Urothelium cell line (cell line): ENCODE measurements at regions not wholly inside any gene's neighbourhood (a gene's known extent, or its start where the extent isn't known, plus 50 kb on each side); places are given as distances from the start of the nearest gene placed in this dataset.
"Not testable (repeated sequence)": the region's sequence is repeated elsewhere in the genome, so short reads cannot be mapped to it uniquely, and the experiment has no call there.

Experiments
- DNase-seq: peaks from one replicate; pipeline ENCODE4 v3.0.0; 2011; ENCODE audit warnings: low spot score, mixed read lengths
- FAIRE-seq: peaks from 2 replicates; lab custom pipeline; 2011; peaks lifted over from hg19 to GRCh38; lab: Jason Lieb, UNC

GRCh38 chr6:155660251-155660977, 204.8 kb upstream of the NOX3 start:
- DNase-seq, result no peak

GRCh38 chr6:155656024-155656423, 200.4 kb upstream of the NOX3 start:
- no peak for DNase-seq
- no peak for FAIRE-seq

More at GRCh38 chr6:155660251-155660977, 204.8 kb upstream of the NOX3 start:
- no peak for FAIRE-seq

- DNase-seq, result no peak
- no peak for FAIRE-seq
These were observed 198.8 kb upstream of the NOX3 start for GRCh38 chr6:155654474-155654873.

GRCh38 chr6:155648301-155648700, 192.7 kb upstream of the NOX3 start:
- FAIRE-seq (no peak), DNase-seq (no peak)

GRCh38 chr6:155647354-155647753, 191.7 kb upstream of the NOX3 start:
- FAIRE-seq (no peak), DNase-seq (no peak)

- FAIRE-seq (no peak), DNase-seq (no peak)
These were observed 190.8 kb upstream of the NOX3 start for GRCh38 chr6:155646443-155646842.

GRCh38 chr6:155645325-155645724, 189.7 kb upstream of the NOX3 start:
- DNase-seq (no peak), FAIRE-seq (no peak)

GRCh38 chr6:155641603-155642002, 186.0 kb upstream of the NOX3 start:
- FAIRE-seq (no peak), DNase-seq (no peak)

- DNase-seq (no peak), FAIRE-seq (no peak)
These were observed 182.6 kb upstream of the NOX3 start for GRCh38 chr6:155638200-155638599.

GRCh38 chr6:155635416-155635815, 179.8 kb upstream of the NOX3 start:
- FAIRE-seq (no peak), DNase-seq (no peak)

- DNase-seq (no peak), FAIRE-seq (no peak)
These were observed 174.4 kb upstream of the NOX3 start for GRCh38 chr6:155630085-155630484.

- FAIRE-seq, result peak; percentile 93
- no peak for DNase-seq
These were observed 174.0 kb upstream of the NOX3 start for GRCh38 chr6:155629652-155630051.

- no peak for DNase-seq
- FAIRE-seq, result no peak
These were observed 172.7 kb upstream of the NOX3 start for GRCh38 chr6:155628306-155628705.

- not testable (repeated sequence) for DNase-seq, FAIRE-seq
These were observed 172.1 kb upstream of the NOX3 start for GRCh38 chr6:155627722-155628212.

GRCh38 chr6:155623450-155624178, 168.0 kb upstream of the NOX3 start:
- FAIRE-seq (no peak), DNase-seq (no peak)

- FAIRE-seq, result no peak
These were observed 159.0 kb upstream of the NOX3 start for GRCh38 chr6:155614606-155615005.

GRCh38 chr6:155611742-155612141, 156.1 kb upstream of the NOX3 start:
- FAIRE-seq (no peak), DNase-seq (no peak)

More at GRCh38 chr6:155614606-155615005, 159.0 kb upstream of the NOX3 start:
- no peak for DNase-seq

GRCh38 chr6:155604991-155605390, 149.4 kb upstream of the NOX3 start:
- FAIRE-seq (no peak), DNase-seq (no peak)

GRCh38 chr6:155599561-155599960, 143.9 kb upstream of the NOX3 start:
- FAIRE-seq (no peak), DNase-seq (no peak)

- no peak for DNase-seq
- no peak for FAIRE-seq
These were observed 143.5 kb upstream of the NOX3 start for GRCh38 chr6:155599160-155599559.

- no peak for DNase-seq
- FAIRE-seq, result no peak
These were observed 139.6 kb upstream of the NOX3 start for GRCh38 chr6:155595284-155595683.

- DNase-seq (no peak), FAIRE-seq (no peak)
These were observed 136.1 kb upstream of the NOX3 start for GRCh38 chr6:155591741-155592140.
